ENCODE measurements at regions not wholly inside any gene's neighbourhood (a gene's known extent, or its start where the extent isn't known, plus 50 kb on each side); places are given as distances from the start of the nearest gene placed in this dataset.

DNA sequence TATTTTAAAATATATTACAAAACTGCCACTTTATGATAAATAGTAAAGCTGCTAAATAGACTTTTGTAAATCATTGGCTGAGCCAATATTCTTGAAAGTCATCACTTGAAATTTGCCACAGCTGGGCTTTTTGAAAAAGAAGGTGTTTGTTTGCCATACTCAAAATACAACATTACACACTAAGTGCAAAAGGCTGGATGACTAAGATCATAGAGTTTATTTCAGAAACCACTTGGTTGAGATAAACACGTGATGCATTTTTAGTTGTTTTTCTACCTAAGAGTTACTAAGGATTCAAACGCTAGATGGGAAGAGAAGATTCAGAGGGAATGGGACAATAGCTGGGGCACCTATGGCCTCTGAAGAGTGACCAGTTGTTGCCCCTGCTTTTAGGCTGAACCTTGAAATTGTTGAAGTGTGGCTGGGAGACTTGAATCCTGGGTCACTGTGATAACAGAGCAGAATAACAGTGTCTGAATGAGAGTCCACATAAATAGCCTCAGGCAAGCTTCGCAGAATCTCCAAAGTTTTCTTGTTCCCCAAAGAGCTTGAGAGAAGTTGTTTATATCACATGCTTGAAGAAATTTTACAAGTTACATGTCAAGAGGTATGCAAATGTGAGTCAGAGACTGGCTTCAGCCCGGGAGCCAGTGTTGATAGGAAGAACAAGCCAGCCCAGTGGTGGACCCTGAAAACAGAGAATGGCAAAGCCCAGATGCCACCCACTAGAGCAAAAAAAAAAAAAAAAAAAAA is 409.8 kb downstream of the GPD2 start:
- TF ChIP-seq, protein P1, sequence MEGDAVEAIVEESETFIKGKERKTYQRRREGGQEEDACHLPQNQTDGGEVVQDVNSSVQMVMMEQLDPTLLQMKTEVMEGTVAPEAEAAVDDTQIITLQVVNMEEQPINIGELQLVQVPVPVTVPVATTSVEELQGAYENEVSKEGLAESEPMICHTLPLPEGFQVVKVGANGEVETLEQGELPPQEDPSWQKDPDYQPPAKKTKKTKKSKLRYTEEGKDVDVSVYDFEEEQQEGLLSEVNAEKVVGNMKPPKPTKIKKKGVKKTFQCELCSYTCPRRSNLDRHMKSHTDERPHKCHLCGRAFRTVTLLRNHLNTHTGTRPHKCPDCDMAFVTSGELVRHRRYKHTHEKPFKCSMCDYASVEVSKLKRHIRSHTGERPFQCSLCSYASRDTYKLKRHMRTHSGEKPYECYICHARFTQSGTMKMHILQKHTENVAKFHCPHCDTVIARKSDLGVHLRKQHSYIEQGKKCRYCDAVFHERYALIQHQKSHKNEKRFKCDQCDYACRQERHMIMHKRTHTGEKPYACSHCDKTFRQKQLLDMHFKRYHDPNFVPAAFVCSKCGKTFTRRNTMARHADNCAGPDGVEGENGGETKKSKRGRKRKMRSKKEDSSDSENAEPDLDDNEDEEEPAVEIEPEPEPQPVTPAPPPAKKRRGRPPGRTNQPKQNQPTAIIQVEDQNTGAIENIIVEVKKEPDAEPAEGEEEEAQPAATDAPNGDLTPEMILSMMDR (IDR thresholded peaks at IDR 0.05) = no peak
- TF ChIP-seq ZFX (IDR thresholded peaks at IDR 0.05; ENCODE audit: borderline replicate concordance) = no peak

Data from 22Rv1 (cell line).